ENCODE measurements at regions not wholly inside any gene's neighbourhood (a gene's known extent, or its start where the extent isn't known, plus 50 kb on each side); places are given as distances from the start of the nearest gene placed in this dataset.
"Not testable (repeated sequence)": the region's sequence is repeated elsewhere in the genome, so short reads cannot be mapped to it uniquely, and the experiment has no call there.

GRCh38 chr15:29978411-29979382, 104.1 kb upstream of the GOLGA8J start:
- H3K27me3 ChIP-seq = no peaks in the 10 kb centered on the region
- H3K4me1 ChIP-seq = no peaks in the 10 kb centered on the region
- DNase-seq = no peak
- no peak overlapping the region for H3K27ac ChIP-seq
- TF ChIP-seq CTCF (IDR thresholded peaks at IDR 0.05) (no peak), POLR2A (IDR thresholded peaks at IDR 0.05) (no peak)
- H3K9me3 ChIP-seq = no peaks in the 10 kb centered on the region
- no peaks in the 10 kb centered on the region for H3K36me3 ChIP-seq
- H3K4me3 ChIP-seq = no peak overlapping the region

- not testable (repeated sequence) for H3K9me3 ChIP-seq, H3K4me1 ChIP-seq, H3K27me3 ChIP-seq, H3K27ac ChIP-seq, H3K4me3 ChIP-seq, DNase-seq, H3K36me3 ChIP-seq
Observed at GRCh38 chr15:29974056-29974455, 108.7 kb upstream of the GOLGA8J start.

- Histone ChIP-seq H3K27me3 (peaks cover 0 to 6% of the 10 kb centered on the region in 2 donors), H3K9me3 (no peaks in the 10 kb centered on the region), H3K4me3 (no peak overlapping the region), H3K4me1 (no peaks in the 10 kb centered on the region), H3K36me3 (no peaks in the 10 kb centered on the region), H3K27ac (no peak overlapping the region)
- no peak for DNase-seq
- TF ChIP-seq POLR2A (IDR thresholded peaks at IDR 0.05) = no peak
- no peak for TF ChIP-seq CTCF (IDR thresholded peaks at IDR 0.05)
Observed at GRCh38 chr15:29972051-29972450, 110.7 kb upstream of the GOLGA8J start.

- DNase-seq = no peak
Observed at GRCh38 chr15:29970402-29970695, 112.4 kb upstream of the GOLGA8J start.

GRCh38 chr15:29969562-29970401, 113.0 kb upstream of the GOLGA8J start:
- no peaks in the 10 kb centered on the region for H3K4me1 ChIP-seq
- H3K27me3 ChIP-seq = peaks cover 0 to 6% of the 10 kb centered on the region in 2 donors
- no peak overlapping the region for H3K27ac ChIP-seq
- no peaks in the 10 kb centered on the region for H3K9me3 ChIP-seq
- H3K4me3 ChIP-seq = no peak overlapping the region
- no peaks in the 10 kb centered on the region for H3K36me3 ChIP-seq
- DNase-seq = no peak
- TF ChIP-seq POLR2A (IDR thresholded peaks at IDR 0.05) = no peak
- TF ChIP-seq CTCF (IDR thresholded peaks at IDR 0.05) = no peak

More at GRCh38 chr15:29970402-29970695, 112.4 kb upstream of the GOLGA8J start:
- Histone ChIP-seq H3K27me3 (peaks cover 0 to 6% of the 10 kb centered on the region in 2 donors), H3K27ac (no peak overlapping the region), H3K9me3 (no peaks in the 10 kb centered on the region), H3K4me3 (no peak overlapping the region), H3K4me1 (no peaks in the 10 kb centered on the region), H3K36me3 (no peaks in the 10 kb centered on the region)
- TF ChIP-seq CTCF (IDR thresholded peaks at IDR 0.05) = no peak
- TF ChIP-seq POLR2A (IDR thresholded peaks at IDR 0.05) = no peak

Data from Peyer's patch (tissue), 4 donors.